Mesothelial cell of epicardium (in vitro differentiated cells): ENCODE measurements at regions not wholly inside any gene's neighbourhood (a gene's known extent, or its start where the extent isn't known, plus 50 kb on each side); places are given as distances from the start of the nearest gene placed in this dataset.
"Not testable (repeated sequence)": the region's sequence is repeated elsewhere in the genome, so short reads cannot be mapped to it uniquely, and the experiment has no call there.

Source experiments
- DNase-seq, 2 experiments: peaks; one replicate each; pipeline ENCODE4 v3.0.0; 2021; ENCODE audit warnings: low spot score in 2 of 2; ENCODE audit not compliant: unreplicated experiment in 2 of 2
- H3K27ac Mint-ChIP-seq: 2 replicates; pipeline ENCODE4 v1.8.0; 2021; ENCODE audit warnings: mixed read lengths
- H3K27me3 Mint-ChIP-seq: 2 replicates; pipeline ENCODE4 v1.8.0; 2021; ENCODE audit warnings: low read depth, mixed read lengths
- H3K36me3 Mint-ChIP-seq: 2 replicates; pipeline ENCODE4 v1.8.0; 2021; ENCODE audit warnings: mixed read lengths
- H3K4me1 Mint-ChIP-seq: 2 replicates; pipeline ENCODE4 v1.8.0; 2021; ENCODE audit warnings: mixed read lengths
- H3K4me3 Mint-ChIP-seq: 2 replicates; pipeline ENCODE4 v1.8.0; 2021; ENCODE audit warnings: mild to moderate bottlenecking, moderate library complexity, mixed read lengths
- H3K9me3 Mint-ChIP-seq: 2 replicates; pipeline ENCODE4 v1.8.0; 2021; ENCODE audit warnings: mixed read lengths
- TF ChIP-seq, protein P1 (sequence below): fragments of 200-600 bp; sonication (generic); IDR thresholded peaks from one replicate; pipeline ENCODE4 v1.5.0; 2021; ENCODE audit warnings: antibody characterized with exemption; ENCODE audit not compliant: unreplicated experiment

DNA sequence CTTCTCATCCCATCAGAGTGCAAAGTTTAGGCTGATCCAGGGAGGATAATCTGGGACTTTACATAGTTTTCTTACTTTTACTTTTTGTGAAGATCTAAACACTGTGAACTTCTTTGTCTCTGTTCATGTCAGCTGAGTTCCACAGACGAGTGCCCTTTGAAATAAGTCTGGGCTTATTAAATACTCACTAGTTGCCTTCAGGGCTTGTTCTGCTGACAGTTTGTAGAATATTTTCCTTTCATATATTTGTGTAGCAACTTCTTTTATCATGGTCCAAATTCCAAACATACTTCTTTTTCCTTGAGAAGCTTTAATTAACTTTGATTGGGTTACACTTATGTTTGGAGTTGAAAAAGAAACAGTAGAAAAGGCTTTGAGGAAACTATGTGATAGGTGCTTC, 109.6 kb downstream of the SH2D1A start:
- Mint-ChIP-seq H3K36me3 (peaks cover 1% of the 10 kb centered on the region), H3K9me3 (peaks cover 3% of the 10 kb centered on the region), H3K4me3 (no peak overlapping the region), H3K27ac (peak overlapping the region; percentile 86), H3K27me3 (no peaks in the 10 kb centered on the region), H3K4me1 (peaks cover 38% of the 10 kb centered on the region)
- DNase-seq: no peak
- TF ChIP-seq, protein P1, sequence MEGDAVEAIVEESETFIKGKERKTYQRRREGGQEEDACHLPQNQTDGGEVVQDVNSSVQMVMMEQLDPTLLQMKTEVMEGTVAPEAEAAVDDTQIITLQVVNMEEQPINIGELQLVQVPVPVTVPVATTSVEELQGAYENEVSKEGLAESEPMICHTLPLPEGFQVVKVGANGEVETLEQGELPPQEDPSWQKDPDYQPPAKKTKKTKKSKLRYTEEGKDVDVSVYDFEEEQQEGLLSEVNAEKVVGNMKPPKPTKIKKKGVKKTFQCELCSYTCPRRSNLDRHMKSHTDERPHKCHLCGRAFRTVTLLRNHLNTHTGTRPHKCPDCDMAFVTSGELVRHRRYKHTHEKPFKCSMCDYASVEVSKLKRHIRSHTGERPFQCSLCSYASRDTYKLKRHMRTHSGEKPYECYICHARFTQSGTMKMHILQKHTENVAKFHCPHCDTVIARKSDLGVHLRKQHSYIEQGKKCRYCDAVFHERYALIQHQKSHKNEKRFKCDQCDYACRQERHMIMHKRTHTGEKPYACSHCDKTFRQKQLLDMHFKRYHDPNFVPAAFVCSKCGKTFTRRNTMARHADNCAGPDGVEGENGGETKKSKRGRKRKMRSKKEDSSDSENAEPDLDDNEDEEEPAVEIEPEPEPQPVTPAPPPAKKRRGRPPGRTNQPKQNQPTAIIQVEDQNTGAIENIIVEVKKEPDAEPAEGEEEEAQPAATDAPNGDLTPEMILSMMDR: no peak

DNA sequence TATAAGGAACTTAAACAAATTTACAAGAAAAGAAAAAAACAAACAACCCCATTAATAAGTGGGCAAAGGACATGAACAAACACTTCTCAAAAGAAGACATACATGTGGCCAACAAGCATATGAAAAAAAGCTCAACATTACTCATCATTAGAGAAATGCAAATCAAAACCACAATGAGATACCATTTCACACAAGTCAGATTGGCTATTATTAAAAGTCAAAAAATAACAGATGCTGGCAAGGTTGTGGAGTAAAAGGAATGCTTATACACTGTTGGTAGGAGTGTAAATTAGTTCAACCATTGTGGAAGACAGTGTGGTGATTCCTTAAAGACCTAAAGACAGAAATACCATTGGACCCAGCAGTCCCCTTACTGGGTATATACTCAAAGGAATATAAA, 113.5 kb downstream of the SH2D1A start:
- H3K4me1 Mint-ChIP-seq: peaks cover 55% of the 10 kb centered on the region
- H3K4me3 Mint-ChIP-seq, DNase-seq, H3K27me3 Mint-ChIP-seq, H3K9me3 Mint-ChIP-seq, H3K36me3 Mint-ChIP-seq, H3K27ac Mint-ChIP-seq: not testable (repeated sequence)

DNA sequence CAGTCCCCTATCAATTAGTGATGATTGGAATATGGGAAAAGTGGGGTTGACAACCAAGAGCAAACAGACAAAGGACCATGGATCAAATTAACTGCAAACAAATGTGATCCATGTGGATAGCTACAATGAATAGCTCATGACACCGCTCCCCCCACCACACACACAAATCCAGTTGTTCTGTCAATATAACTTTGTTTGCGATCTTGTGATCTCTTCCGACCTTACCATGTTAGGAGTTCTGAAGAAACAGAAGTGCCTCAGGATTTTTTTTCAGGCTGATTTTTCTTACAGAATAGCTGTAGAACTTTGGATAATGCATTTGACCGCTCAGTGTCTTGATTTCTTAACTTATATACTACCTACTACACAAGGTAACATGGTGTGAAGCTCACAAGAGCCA, 116.6 kb downstream of the SH2D1A start:
- TF ChIP-seq, protein P1: no peak

DNA sequence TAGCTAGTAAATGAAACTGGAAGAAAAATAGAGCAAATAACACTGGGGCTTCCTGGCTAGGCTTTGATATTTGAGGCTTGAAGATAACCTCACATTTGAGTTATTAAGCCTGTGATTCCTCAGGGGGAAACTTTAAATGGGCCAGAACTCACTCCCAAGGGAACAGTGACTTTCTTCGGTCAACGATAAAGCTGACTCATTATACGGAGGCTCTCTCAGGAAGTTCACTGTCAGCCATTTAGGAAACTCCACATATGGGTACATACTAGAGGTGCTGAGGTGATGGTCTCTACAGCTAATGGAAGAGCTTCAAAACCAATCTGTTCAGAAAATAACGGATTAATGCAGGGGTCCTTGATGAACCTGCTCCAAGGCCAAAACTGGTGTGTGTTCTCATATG, 120.8 kb downstream of the SH2D1A start:
- no peak for DNase-seq
- H3K9me3 Mint-ChIP-seq: no peaks in the 10 kb centered on the region
- no peaks in the 10 kb centered on the region for H3K27me3 Mint-ChIP-seq
- H3K4me3 Mint-ChIP-seq: no peak overlapping the region
- TF ChIP-seq, protein P1: no peak
- no peaks in the 10 kb centered on the region for H3K36me3 Mint-ChIP-seq
- H3K4me1 Mint-ChIP-seq: peaks cover 23% of the 10 kb centered on the region
- no peak overlapping the region for H3K27ac Mint-ChIP-seq

More for the DNA sequence above, 116.6 kb downstream of the SH2D1A start:
- Mint-ChIP-seq H3K27ac (no peak overlapping the region), H3K9me3 (peaks cover 3% of the 10 kb centered on the region), H3K27me3 (no peaks in the 10 kb centered on the region), H3K36me3 (no peaks in the 10 kb centered on the region), H3K4me1 (peaks cover 30% of the 10 kb centered on the region), H3K4me3 (no peak overlapping the region)
- DNase-seq: no peak

DNA sequence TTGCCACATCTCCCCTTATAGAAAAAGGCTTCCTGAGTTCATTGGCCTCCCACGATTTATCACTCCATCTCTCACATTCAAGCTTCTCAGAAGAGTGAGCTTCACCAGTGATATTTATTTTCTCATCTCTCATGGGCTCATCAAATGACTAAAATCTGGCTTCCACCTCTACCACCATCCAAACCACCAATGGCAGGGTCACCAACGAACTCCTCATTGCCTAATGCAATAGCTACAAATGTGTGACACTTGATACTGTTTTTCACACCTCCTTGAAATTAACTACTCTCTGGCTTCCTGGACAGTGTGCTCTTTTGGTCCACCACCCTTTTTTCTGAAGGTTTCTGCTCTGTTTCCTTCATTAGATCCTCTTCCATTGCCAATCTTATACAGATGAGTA, 129.0 kb downstream of the SH2D1A start:
- peaks cover 32% of the 10 kb centered on the region for H3K4me1 Mint-ChIP-seq
- TF ChIP-seq, protein P1: no peak
- no peaks in the 10 kb centered on the region for H3K9me3 Mint-ChIP-seq
- no peak for DNase-seq
- no peaks in the 10 kb centered on the region for H3K36me3 Mint-ChIP-seq
- H3K27me3 Mint-ChIP-seq: no peaks in the 10 kb centered on the region
- no peak overlapping the region for H3K27ac Mint-ChIP-seq
- no peak overlapping the region for H3K4me3 Mint-ChIP-seq

DNA sequence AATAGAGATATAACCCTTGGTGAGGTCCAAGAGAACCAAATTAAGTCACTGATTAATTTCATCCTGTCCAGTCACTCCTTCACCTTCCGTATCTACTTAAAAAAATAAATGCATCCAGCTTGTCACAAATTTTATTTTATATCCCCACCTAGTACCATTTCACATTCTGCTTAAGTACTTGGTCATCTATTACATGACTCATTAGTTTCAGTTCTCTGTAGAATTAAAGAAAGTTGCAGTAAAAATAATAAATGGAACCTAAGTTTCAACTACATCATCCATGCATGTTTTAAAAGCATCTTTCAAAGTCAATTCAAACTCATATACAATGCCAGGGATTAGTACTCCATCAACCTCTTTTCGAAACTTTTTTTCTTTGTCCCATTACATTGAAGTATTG, 130.2 kb downstream of the SH2D1A start:
- H3K36me3 Mint-ChIP-seq: no peaks in the 10 kb centered on the region
- DNase-seq: no peak
- H3K9me3 Mint-ChIP-seq: no peaks in the 10 kb centered on the region
- H3K4me1 Mint-ChIP-seq: peaks cover 32% of the 10 kb centered on the region
- TF ChIP-seq, protein P1: no peak
- H3K4me3 Mint-ChIP-seq: no peak overlapping the region
- H3K27ac Mint-ChIP-seq: peak overlapping the region; percentile 55
- H3K27me3 Mint-ChIP-seq: no peaks in the 10 kb centered on the region
